ENCODE measurements at regions not wholly inside any gene's neighbourhood (a gene's known extent, or its start where the extent isn't known, plus 50 kb on each side); places are given as distances from the start of the nearest gene placed in this dataset.
"Not testable (repeated sequence)": the region's sequence is repeated elsewhere in the genome, so short reads cannot be mapped to it uniquely, and the experiment has no call there.

DNA sequence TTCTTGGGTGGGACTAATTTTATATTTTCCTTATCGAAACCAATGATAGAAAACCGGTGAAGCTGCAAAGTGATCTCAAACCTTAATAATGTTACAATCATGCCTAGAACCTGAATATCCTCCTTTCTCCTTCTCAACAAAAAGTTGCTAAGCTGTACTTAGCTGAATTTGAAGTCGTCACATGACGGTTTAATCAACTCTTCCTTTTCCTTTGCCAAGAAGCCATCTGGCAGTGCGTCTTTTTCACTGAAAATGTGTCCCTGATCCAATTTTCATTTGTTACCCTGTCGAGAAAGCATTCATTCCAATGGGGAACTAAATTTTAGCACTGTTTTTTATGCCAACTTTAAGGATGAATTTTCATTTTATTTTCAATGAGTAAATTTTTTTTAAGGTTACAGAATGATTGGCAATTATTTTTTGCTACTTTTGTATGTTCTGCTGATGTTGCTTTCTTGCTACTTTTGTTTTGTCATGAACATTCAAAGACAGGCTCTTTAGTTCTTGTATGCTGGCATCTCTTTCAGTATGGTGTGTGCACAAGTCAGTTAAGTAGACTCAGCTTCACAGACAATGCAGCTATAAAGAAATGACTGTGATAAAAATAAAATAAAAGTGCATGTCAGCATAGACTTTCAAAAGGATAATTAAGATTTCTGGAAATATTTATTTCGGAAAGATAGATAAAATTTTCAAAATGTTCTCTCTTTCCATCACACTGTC is 980.0 kb downstream of the DNAJB9 start:
- no peak for TF ChIP-seq POLR2A (IDR thresholded peaks at IDR 0.05)
- TF ChIP-seq, protein P1, sequence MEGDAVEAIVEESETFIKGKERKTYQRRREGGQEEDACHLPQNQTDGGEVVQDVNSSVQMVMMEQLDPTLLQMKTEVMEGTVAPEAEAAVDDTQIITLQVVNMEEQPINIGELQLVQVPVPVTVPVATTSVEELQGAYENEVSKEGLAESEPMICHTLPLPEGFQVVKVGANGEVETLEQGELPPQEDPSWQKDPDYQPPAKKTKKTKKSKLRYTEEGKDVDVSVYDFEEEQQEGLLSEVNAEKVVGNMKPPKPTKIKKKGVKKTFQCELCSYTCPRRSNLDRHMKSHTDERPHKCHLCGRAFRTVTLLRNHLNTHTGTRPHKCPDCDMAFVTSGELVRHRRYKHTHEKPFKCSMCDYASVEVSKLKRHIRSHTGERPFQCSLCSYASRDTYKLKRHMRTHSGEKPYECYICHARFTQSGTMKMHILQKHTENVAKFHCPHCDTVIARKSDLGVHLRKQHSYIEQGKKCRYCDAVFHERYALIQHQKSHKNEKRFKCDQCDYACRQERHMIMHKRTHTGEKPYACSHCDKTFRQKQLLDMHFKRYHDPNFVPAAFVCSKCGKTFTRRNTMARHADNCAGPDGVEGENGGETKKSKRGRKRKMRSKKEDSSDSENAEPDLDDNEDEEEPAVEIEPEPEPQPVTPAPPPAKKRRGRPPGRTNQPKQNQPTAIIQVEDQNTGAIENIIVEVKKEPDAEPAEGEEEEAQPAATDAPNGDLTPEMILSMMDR (IDR thresholded peaks at IDR 0.05): no peak
- Histone ChIP-seq H3K27me3 (no peaks in the 10 kb centered on the region), H3K9me3 (no peaks in the 10 kb centered on the region), H3K4me3 (no peak overlapping the region), H3K36me3 (no peaks in the 10 kb centered on the region), H3K27ac (no peak overlapping the region), H3K4me1 (no peaks in the 10 kb centered on the region)
- DNase-seq: no peak
- intact Hi-C loops (cut with DNase I; ENCODE audit: low total_unique reads): no loop called here

GRCh38 chr7:109552017-109552416 is 982.3 kb downstream of the DNAJB9 start:
- H3K27me3 ChIP-seq: no peaks in the 10 kb centered on the region
- no peak for TF ChIP-seq POLR2A (IDR thresholded peaks at IDR 0.05)
- TF ChIP-seq, protein P1 (IDR thresholded peaks at IDR 0.05): no peak
- DNase-seq: no peak
- H3K27ac ChIP-seq: no peak overlapping the region
- H3K4me3 ChIP-seq: no peak overlapping the region
- no peaks in the 10 kb centered on the region for H3K36me3 ChIP-seq
- H3K9me3 ChIP-seq: no peaks in the 10 kb centered on the region
- intact Hi-C loops (cut with DNase I; ENCODE audit: low total_unique reads): no loop called here
- H3K4me1 ChIP-seq: no peaks in the 10 kb centered on the region

GRCh38 chr7:109577265-109577664 is 1007.6 kb downstream of the DNAJB9 start:
- Histone ChIP-seq H3K36me3 (no peaks in the 10 kb centered on the region), H3K9me3 (no peaks in the 10 kb centered on the region), H3K27me3 (no peaks in the 10 kb centered on the region), H3K4me3 (no peak overlapping the region), H3K27ac (no peak overlapping the region), H3K4me1 (no peaks in the 10 kb centered on the region)
- intact Hi-C loops (cut with DNase I; ENCODE audit: low total_unique reads): no loop called here
- DNase-seq: no peak
- TF ChIP-seq POLR2A (IDR thresholded peaks at IDR 0.05): no peak
- TF ChIP-seq, protein P1 (IDR thresholded peaks at IDR 0.05): no peak

DNA sequence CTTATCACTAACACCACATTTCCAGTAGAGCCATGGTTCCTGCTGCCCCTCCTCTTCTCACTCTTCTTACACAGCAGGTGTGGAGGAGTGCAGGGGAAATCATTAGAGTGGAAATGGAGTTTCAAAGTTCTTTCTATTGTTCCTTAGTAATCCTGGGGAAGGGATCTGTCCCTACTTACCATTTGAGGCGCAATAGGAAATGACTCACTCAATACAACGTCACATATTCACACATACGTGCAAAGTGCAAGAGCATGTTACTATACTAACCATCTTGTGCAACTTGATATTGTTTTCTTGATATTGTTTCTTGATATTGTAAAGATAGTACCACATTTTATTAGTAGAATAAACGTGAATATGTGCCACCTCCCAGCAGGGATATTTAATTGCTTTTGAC is 1010.2 kb downstream of the DNAJB9 start:
- no peak for TF ChIP-seq POLR2A (IDR thresholded peaks at IDR 0.05)
- TF ChIP-seq, protein P1 (IDR thresholded peaks at IDR 0.05): no peak
- no peaks in the 10 kb centered on the region for H3K27me3 ChIP-seq
- H3K4me3 ChIP-seq: no peak overlapping the region
- H3K9me3 ChIP-seq: no peaks in the 10 kb centered on the region
- intact Hi-C loops (cut with DNase I; ENCODE audit: low total_unique reads): no loop called here
- H3K27ac ChIP-seq: no peak overlapping the region
- H3K4me1 ChIP-seq: no peaks in the 10 kb centered on the region
- no peaks in the 10 kb centered on the region for H3K36me3 ChIP-seq
- no peak for DNase-seq

DNA sequence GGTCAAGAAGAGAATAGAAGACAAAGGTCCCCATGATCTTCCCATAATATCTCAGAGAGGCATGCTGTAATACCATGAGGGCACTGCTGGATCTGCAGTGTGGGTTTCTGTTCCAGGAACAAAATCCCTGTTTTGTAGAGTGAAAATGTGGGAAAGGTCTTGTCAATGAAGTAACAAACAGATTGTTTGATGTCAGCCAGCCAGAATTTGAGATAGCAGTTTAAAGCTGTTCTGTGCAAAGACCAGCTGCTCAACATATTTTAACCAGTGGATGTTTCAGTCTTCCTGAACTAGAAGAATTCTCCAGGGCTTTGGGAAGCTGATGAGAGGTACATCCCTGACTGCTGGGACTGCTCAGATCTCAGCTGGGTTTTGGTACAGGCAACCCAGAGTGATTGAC is 1012.5 kb downstream of the DNAJB9 start:
- TF ChIP-seq, protein P1 (IDR thresholded peaks at IDR 0.05): no peak
- TF ChIP-seq POLR2A (IDR thresholded peaks at IDR 0.05): no peak
- no peaks in the 10 kb centered on the region for H3K4me1 ChIP-seq
- no peaks in the 10 kb centered on the region for H3K9me3 ChIP-seq
- no peak for DNase-seq
- H3K27me3 ChIP-seq: no peaks in the 10 kb centered on the region
- intact Hi-C loops (cut with DNase I; ENCODE audit: low total_unique reads): no loop called here
- H3K27ac ChIP-seq: no peak overlapping the region
- no peaks in the 10 kb centered on the region for H3K36me3 ChIP-seq
- no peak overlapping the region for H3K4me3 ChIP-seq

DNA sequence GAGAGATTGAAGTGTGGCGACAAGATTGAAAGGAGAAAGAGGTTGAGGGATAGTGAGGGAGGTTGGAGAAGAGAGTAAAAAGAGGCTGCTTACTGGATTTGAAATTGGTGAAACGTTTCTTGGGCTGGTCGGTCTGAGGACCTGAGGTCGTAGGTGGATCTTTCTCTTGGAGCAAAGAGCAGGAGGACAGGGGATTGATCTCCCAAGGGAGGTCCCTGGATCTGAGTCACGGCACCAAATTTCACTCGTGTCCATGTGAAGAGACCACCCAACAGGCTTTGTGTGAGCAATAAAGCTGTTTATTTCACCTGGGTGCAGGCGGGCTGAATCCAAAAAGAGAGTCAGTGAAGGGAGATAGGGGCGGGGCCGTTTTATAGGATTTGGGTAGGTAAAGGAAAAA is 1027.3 kb downstream of the DNAJB9 start:
- intact Hi-C loops (cut with DNase I; ENCODE audit: low total_unique reads); H3K27me3 ChIP-seq; H3K4me3 ChIP-seq; DNase-seq; H3K36me3 ChIP-seq; H3K27ac ChIP-seq; H3K4me1 ChIP-seq; H3K9me3 ChIP-seq: not testable (repeated sequence)

All from uterus (tissue), 3 donors.